Gastrocnemius medialis (tissue), 4 donors: ENCODE measurements at regions not wholly inside any gene's neighbourhood (a gene's known extent, or its start where the extent isn't known, plus 50 kb on each side); places are given as distances from the start of the nearest gene placed in this dataset.
"Not testable (repeated sequence)": the region's sequence is repeated elsewhere in the genome, so short reads cannot be mapped to it uniquely, and the experiment has no call there.

ENCODE experiments used
- ATAC-seq, 2 donors: fragments of 150-250 bp; one replicate each; pipeline ENCODE4 v1.9.1; 2016
- DNase-seq, 2 donors: peaks; one replicate each; pipeline ENCODE4 v3.0.0-alpha.2; 2019
- H3K27ac ChIP-seq, 4 donors: fragments of 200-600 bp; sonication (generic); 1 replicate in 1 of 4; 2 replicates in 3 of 4; pipeline ENCODE4 v1.5.1; 2016 to 2018; ENCODE audit warnings: mild to moderate bottlenecking in 2 of 4, moderate library complexity in 1 of 4
- H3K27me3 ChIP-seq, 3 donors: fragments of 200-600 bp; sonication (generic) in 2 of 3; 1 replicate in 1 of 3; 2 replicates in 2 of 3; pipeline versions ENCODE4 v1.5.1 to v1.6.0; 2016 to 2019; ENCODE audit warnings: mild to moderate bottlenecking in 1 of 3, moderate library complexity in 1 of 3
- H3K36me3 ChIP-seq, 2 donors: fragments of 200-600 bp; sonication (generic) in 1 of 2; one replicate each; pipeline ENCODE4 v1.5.1; 2017 to 2018
- H3K4me1 ChIP-seq, 2 donors: fragments of 200-600 bp; sonication (generic) in 1 of 2; one replicate each; pipeline ENCODE4 v1.5.1; 2016 to 2017; ENCODE audit warnings: mild to moderate bottlenecking in 2 of 2
- H3K4me3 ChIP-seq, 4 donors: fragments of 200-600 bp; sonication (generic) in 3 of 4; 1 replicate in 1 of 4; 2 replicates in 3 of 4; pipeline ENCODE4 v1.5.1; 2016 to 2019; ENCODE audit warnings: mild to moderate bottlenecking in 2 of 4
- H3K9me3 ChIP-seq, 3 donors: fragments of 200-600 bp; sonication (generic) in 2 of 3; 1 replicate in 1 of 3; 2 replicates in 2 of 3; pipeline ENCODE4 v1.5.1; 2016 to 2019
- CTCF ChIP-seq, 5 experiments: fragments of 450-650 bp in 3 of 5; fragments of 200-600 bp in 2 of 5; sonication (generic) in 2 of 5; IDR thresholded peaks in 4 of 5; conservative IDR thresholded peaks in 1 of 5; 1 replicate in 4 of 5; 2 replicates in 1 of 5; pipeline ENCODE4 v1.5.1; 2016 to 2019; ENCODE audit warnings: antibody characterized with exemption in 5 of 5, mild to moderate bottlenecking in 3 of 5, moderate library complexity in 3 of 5
- POLR2A ChIP-seq, 2 donors: fragments of 450-650 bp; IDR thresholded peaks; one replicate each; pipeline ENCODE4 v1.6.1; 2017; ENCODE audit warnings: antibody characterized with exemption in 2 of 2, mild to moderate bottlenecking in 2 of 2, moderate library complexity in 2 of 2
- in situ Hi-C, 4 donors: fragments of 200-750 bp; cut with MboI; loops; one replicate each; pipeline versions ENCODE4 v1.15.0 to v1.8.0; 2017; ENCODE audit warnings: low sequenced_read_pairs in 4 of 4
- intact Hi-C: fragments of 100-400 bp; cut with DNase I; formaldehyde crosslinking; loops from one replicate; pipeline ENCODE4 v1.15.1; 2023; ENCODE audit warnings: low total_unique reads

- no peak overlapping the region for H3K27ac ChIP-seq
- no peaks in the 10 kb centered on the region for H3K4me1 ChIP-seq
- no peak for TF ChIP-seq POLR2A (IDR thresholded peaks at IDR 0.05)
- no peak for TF ChIP-seq CTCF (IDR thresholded peaks at IDR 0.05 in 4 of 5, conservative IDR thresholded peaks at IDR 0.05 in 1 of 5)
- H3K36me3 ChIP-seq: no peaks in the 10 kb centered on the region
- H3K27me3 ChIP-seq: no peaks in the 10 kb centered on the region
- no peak overlapping the region for H3K4me3 ChIP-seq
- no peaks in the 10 kb centered on the region for H3K9me3 ChIP-seq
- ATAC-seq (no peak), DNase-seq (no peak)
- in situ Hi-C loops (no loop called here), intact Hi-C loops (no loop called here)
Observed at GRCh38 chr11:122405547-122406341, 249.8 kb upstream of the UBASH3B start.

GRCh38 chr11:122404571-122404970 is 251.0 kb upstream of the UBASH3B start:
- no peaks in the 10 kb centered on the region for H3K36me3 ChIP-seq
- H3K27ac ChIP-seq: no peak overlapping the region
- DNase-seq (no peak), ATAC-seq (no peak)
- H3K27me3 ChIP-seq: no peaks in the 10 kb centered on the region
- in situ Hi-C loops: no loop called here
- no peak overlapping the region for H3K4me3 ChIP-seq
- intact Hi-C loops: no loop called here
- no peaks in the 10 kb centered on the region for H3K9me3 ChIP-seq
- TF ChIP-seq POLR2A (IDR thresholded peaks at IDR 0.05) (no peak), CTCF (IDR thresholded peaks at IDR 0.05 in 4 of 5, conservative IDR thresholded peaks at IDR 0.05 in 1 of 5) (no peak)
- H3K4me1 ChIP-seq: no peaks in the 10 kb centered on the region

- H3K27me3 ChIP-seq, H3K36me3 ChIP-seq, ATAC-seq, H3K4me3 ChIP-seq, DNase-seq, intact Hi-C loops, H3K9me3 ChIP-seq, in situ Hi-C loops, H3K4me1 ChIP-seq, H3K27ac ChIP-seq: not testable (repeated sequence)
Observed at GRCh38 chr11:122401581-122401980, 253.9 kb upstream of the UBASH3B start.

- in situ Hi-C loops: no loop called here
- Histone ChIP-seq H3K27ac (no peak overlapping the region), H3K4me3 (no peak overlapping the region), H3K36me3 (no peaks in the 10 kb centered on the region), H3K4me1 (peaks cover 2 to 3% of the 10 kb centered on the region in 2 donors), H3K9me3 (no peaks in the 10 kb centered on the region), H3K27me3 (no peaks in the 10 kb centered on the region)
- DNase-seq: no peak
- intact Hi-C loops: no loop called here
- TF ChIP-seq POLR2A (IDR thresholded peaks at IDR 0.05): no peak
- TF ChIP-seq CTCF (IDR thresholded peaks at IDR 0.05 in 4 of 5, conservative IDR thresholded peaks at IDR 0.05 in 1 of 5): no peak
- ATAC-seq: no peak
Observed at GRCh38 chr11:122399375-122399774, 256.1 kb upstream of the UBASH3B start.

GRCh38 chr11:122398851-122399250 is 256.7 kb upstream of the UBASH3B start:
- in situ Hi-C loops (no loop called here), intact Hi-C loops (no loop called here)
- ATAC-seq (no peak), DNase-seq (no peak)
- H3K36me3 ChIP-seq: no peaks in the 10 kb centered on the region
- no peaks in the 10 kb centered on the region for H3K27me3 ChIP-seq
- TF ChIP-seq CTCF (IDR thresholded peaks at IDR 0.05 in 4 of 5, conservative IDR thresholded peaks at IDR 0.05 in 1 of 5): no peak
- TF ChIP-seq POLR2A (IDR thresholded peaks at IDR 0.05): no peak
- H3K4me3 ChIP-seq: no peak overlapping the region
- H3K4me1 ChIP-seq: peaks cover 4 to 5% of the 10 kb centered on the region in 2 donors
- no peaks in the 10 kb centered on the region for H3K9me3 ChIP-seq
- H3K27ac ChIP-seq: no peak overlapping the region
